ENCODE measurements at regions not wholly inside any gene's neighbourhood (a gene's known extent, or its start where the extent isn't known, plus 50 kb on each side); places are given as distances from the start of the nearest gene placed in this dataset.

GRCh38 chr11:98710986-98711385 is 309.8 kb upstream of the CNTN5 start:
- TF ChIP-seq HINFP (tag; conservative IDR thresholded peaks at IDR 0.05; ENCODE audit: low read depth) (no peak), KAT8 (IDR thresholded peaks at IDR 0.05; ENCODE audit: low read depth) (no peak), ZBTB49 (CRISPR knock-in tag; IDR thresholded peaks at IDR 0.05; ENCODE audit: borderline replicate concordance) (no peak), POLR2AphosphoS5 (IDR thresholded peaks at IDR 0.05; ENCODE audit: control insufficient read depth, insufficient read depth, low read depth, low read length) (no peak), CTCF (IDR thresholded peaks at IDR 0.05 in 2 of 3, conservative IDR thresholded peaks at IDR 0.05 in 1 of 3; ENCODE audit: insufficient read depth in 2 of 3, low read depth in 1 of 3, low read length in 3 of 3) (no peak), SIN3A (IDR thresholded peaks at IDR 0.05; ENCODE audit: borderline replicate concordance in 2 of 2, control insufficient read depth in 1 of 2, low read depth in 2 of 2, low read length in 2 of 2) (no peak)

Data from K562 (cell line).